SK-N-SH (cell line): ENCODE measurements at regions not wholly inside any gene's neighbourhood (a gene's known extent, or its start where the extent isn't known, plus 50 kb on each side); places are given as distances from the start of the nearest gene placed in this dataset.

Experiments used
- CTCF ChIA-PET: fragments of 300-600, 350-600 bp; formaldehyde crosslinking; extraction: SDS; loops from one replicate; lab custom pipeline; 2021; lab: Yijun Ruan, JAX
- POLR2A ChIA-PET: fragments of 350-600 bp; sonication (Branson Sonifier 250); formaldehyde crosslinking; extraction: SDS; loops from one replicate; lab custom pipeline; 2020; ENCODE audit warnings: antibody characterized with exemption, inconsistent platforms; lab: Yijun Ruan, JAX
- DNase-seq: peaks from one replicate; pipeline ENCODE4 v3.0.0; 2012
- H2AFZ ChIP-seq: fragments of 200-600 bp; sonication (generic); 2 replicates; pipeline ENCODE4 v1.8.1; 2016; ENCODE audit warnings: antibody characterized with exemption, mild to moderate bottlenecking, low read depth
- H3F3A ChIP-seq: fragments of 200-600 bp; sonication (generic); replicated peaks from 2 replicates; pipeline ENCODE3; 2016; ENCODE audit warnings: antibody characterized with exemption, mild to moderate bottlenecking; ENCODE audit not compliant: insufficient read depth
- H3K27ac ChIP-seq, 2 experiments: fragments of 200-500 bp in 1 of 2; fragments of 200-600 bp in 1 of 2; sonication (Bioruptor generic) in 1 of 2; sonication (generic), shearing (Covaris generic) in 1 of 2; 2 replicates each; pipeline versions ENCODE4 v1.5.1 to v1.6.1; 2014 to 2016; ENCODE audit warnings: low read depth in 2 of 2, inconsistent platforms in 1 of 2, low read length in 1 of 2, mild to moderate bottlenecking in 1 of 2, mixed read lengths in 1 of 2
- H3K27me3 ChIP-seq: fragments of 200-600 bp; sonication (generic), shearing (Covaris generic); 2 replicates; pipeline ENCODE4 v1.6.1; 2016; ENCODE audit warnings: mixed run types; ENCODE audit not compliant: insufficient read depth
- H3K36me3 ChIP-seq, 2 experiments: fragments of 200-500 bp in 1 of 2; fragments of 200-600 bp in 1 of 2; sonication (Bioruptor generic) in 1 of 2; sonication (generic) in 1 of 2; replicated peaks in 1 of 2; 2 replicates each; pipeline versions ENCODE3 to v1.5.1; 2014 to 2016; ENCODE audit warnings: low read length in 1 of 2, mild to moderate bottlenecking in 1 of 2; ENCODE audit not compliant: insufficient read depth in 2 of 2, control insufficient read depth in 1 of 2
- H3K4me1 ChIP-seq, 2 experiments: fragments of 200-500 bp in 1 of 2; fragments of 200-600 bp in 1 of 2; sonication (Bioruptor generic) in 1 of 2; sonication (generic), shearing (Covaris generic) in 1 of 2; 2 replicates each; pipeline versions ENCODE4 v1.5.1 to v1.6.1; 2014 to 2016; ENCODE audit warnings: low read depth in 1 of 2, low read length in 1 of 2, mixed run types in 1 of 2; ENCODE audit not compliant: insufficient read depth in 2 of 2, control insufficient read depth in 1 of 2
- H3K4me2 ChIP-seq: fragments of 200-600 bp; sonication (generic), shearing (Covaris generic); 2 replicates; pipeline ENCODE4 v1.6.1; 2017; ENCODE audit warnings: mixed run types
- H3K4me3 ChIP-seq, 2 experiments: fragments of 200-500 bp in 1 of 2; fragments of 200-600 bp in 1 of 2; sonication (Bioruptor generic) in 1 of 2; sonication (generic), shearing (Covaris generic) in 1 of 2; 2 replicates each; pipeline versions ENCODE4 v1.5.1 to v1.8.1; 2014 to 2016; ENCODE audit warnings: low read depth in 2 of 2, inconsistent platforms in 1 of 2, low read length in 1 of 2, mild to moderate bottlenecking in 1 of 2, mixed read lengths in 1 of 2, moderate library complexity in 1 of 2
- H3K79me2 ChIP-seq: fragments of 200-600 bp; sonication (generic); 2 replicates; pipeline ENCODE4 v1.8.1; 2017; ENCODE audit warnings: mild to moderate bottlenecking; ENCODE audit not compliant: insufficient read depth
- H3K9ac ChIP-seq: fragments of 200-600 bp; sonication (generic); 2 replicates; pipeline ENCODE4 v1.6.1; 2017; ENCODE audit warnings: mixed run types
- H3K9me2 ChIP-seq: fragments of 200-600 bp; sonication (generic); 2 replicates; pipeline ENCODE4 v1.6.1; 2017; ENCODE audit warnings: mixed run types
- H3K9me3 ChIP-seq: fragments of 200-600 bp; sonication (generic); 2 replicates; pipeline ENCODE4 v1.6.1; 2017; ENCODE audit warnings: mixed run types, mild to moderate bottlenecking, moderate library complexity
- H4K20me1 ChIP-seq: fragments of 200-600 bp; sonication (generic); 2 replicates; pipeline ENCODE4 v1.6.1; 2017; ENCODE audit warnings: mild to moderate bottlenecking, mixed run types; ENCODE audit not compliant: insufficient read depth
- ELF1 ChIP-seq: IDR thresholded peaks from 2 replicates; pipeline ENCODE4 v1.4.0; 2012
- EP300 ChIP-seq, 2 experiments: IDR thresholded peaks; 2 replicates each; pipeline versions ENCODE4 v1.4.0 to v1.6.1; 2012; ENCODE audit warnings: borderline replicate concordance in 1 of 2, low read depth in 1 of 2, low read length in 1 of 2
- GATA2 ChIP-seq: sonication (generic); formaldehyde crosslinking; IDR thresholded peaks from 2 replicates; pipeline ENCODE4 v1.5.0; 2020; ENCODE audit warnings: mild to moderate bottlenecking, missing genetic modification reagents
- JUND ChIP-seq: IDR thresholded peaks from 2 replicates; pipeline ENCODE4 v1.4.0; 2012
- NFIC ChIP-seq: IDR thresholded peaks from 2 replicates; pipeline ENCODE4 v1.4.0; 2012; ENCODE audit warnings: borderline replicate concordance
- NRF1 ChIP-seq: IDR thresholded peaks from 2 replicates; pipeline ENCODE4 v1.6.1; 2012; ENCODE audit warnings: low read depth, mild to moderate bottlenecking, low read length
- RAD21 ChIP-seq: IDR thresholded peaks from 2 replicates; pipeline ENCODE4 v1.6.1; 2012; ENCODE audit warnings: mild to moderate bottlenecking, low read length
- SMC3 ChIP-seq: IDR thresholded peaks from 2 replicates; pipeline ENCODE4 v1.6.1; 2012; ENCODE audit warnings: low read depth, low read length, improper control_type of control experiment
- WGBS: methylation state at CpG from one replicate; pipeline ENCODE4 v1.1.6; 2017; ENCODE audit warnings: low lambda C conversion rate; 5-methylcytosine and 5-hydroxymethylcytosine counted together
- TF ChIP-seq, protein P1 (sequence below): fragments of 200-600 bp; sonication (generic); IDR thresholded peaks from 2 replicates; pipeline ENCODE4 v1.6.1; 2017; ENCODE audit warnings: antibody characterized with exemption, mild to moderate bottlenecking, moderate library complexity
- TF ChIP-seq, protein P2 (sequence below): IDR thresholded peaks from 2 replicates; pipeline ENCODE4; 2012
- TF ChIP-seq, protein P3 (sequence below): fragments of 150-350 bp; IDR thresholded peaks from 2 replicates; pipeline ENCODE4 v1.6.1; 2016; ENCODE audit warnings: mild to moderate bottlenecking, low read depth, low read length
- TF ChIP-seq, protein P4 (sequence below): IDR thresholded peaks from 2 replicates; pipeline ENCODE4 v1.6.1; 2012; ENCODE audit warnings: mild to moderate bottlenecking, low read depth, low read length, moderate library complexity

DNA sequence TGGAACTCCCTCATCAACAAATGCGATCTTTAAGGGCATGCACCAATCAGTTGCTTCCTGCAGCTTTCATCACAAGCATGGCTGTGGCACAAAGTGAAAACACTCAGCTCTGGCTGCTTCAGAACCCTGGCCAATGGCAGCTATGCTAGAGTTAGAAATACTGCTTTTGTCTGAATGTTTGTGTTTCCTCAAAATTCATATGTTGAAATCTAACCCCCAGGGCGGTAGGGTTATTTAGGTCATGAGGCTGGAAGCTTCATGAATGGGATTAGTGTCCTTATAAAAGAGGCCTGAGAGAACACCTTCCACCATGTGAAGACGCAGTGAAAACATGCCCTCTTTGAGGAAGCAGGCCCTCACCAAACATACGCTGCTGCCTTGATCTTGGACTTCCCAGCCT is 453.9 kb downstream of the SNAPC1 start:
- H3K4me3 ChIP-seq = no peak overlapping the region
- H3K9me2 ChIP-seq = no peaks in the 10 kb centered on the region
- no peak for DNase-seq
- TF ChIP-seq ELF1 (no peak), SMC3 (no peak), JUND (no peak), EP300 (IDR thresholded peaks at IDR 0.05; ENCODE audit: borderline replicate concordance in 1 of 2, low read depth in 1 of 2, low read length in 1 of 2) (no peak), NRF1 (no peak), GATA2 (CRISPR knock-in tag) (no peak), RAD21 (no peak), NFIC (no peak)
- TF ChIP-seq, protein P1, sequence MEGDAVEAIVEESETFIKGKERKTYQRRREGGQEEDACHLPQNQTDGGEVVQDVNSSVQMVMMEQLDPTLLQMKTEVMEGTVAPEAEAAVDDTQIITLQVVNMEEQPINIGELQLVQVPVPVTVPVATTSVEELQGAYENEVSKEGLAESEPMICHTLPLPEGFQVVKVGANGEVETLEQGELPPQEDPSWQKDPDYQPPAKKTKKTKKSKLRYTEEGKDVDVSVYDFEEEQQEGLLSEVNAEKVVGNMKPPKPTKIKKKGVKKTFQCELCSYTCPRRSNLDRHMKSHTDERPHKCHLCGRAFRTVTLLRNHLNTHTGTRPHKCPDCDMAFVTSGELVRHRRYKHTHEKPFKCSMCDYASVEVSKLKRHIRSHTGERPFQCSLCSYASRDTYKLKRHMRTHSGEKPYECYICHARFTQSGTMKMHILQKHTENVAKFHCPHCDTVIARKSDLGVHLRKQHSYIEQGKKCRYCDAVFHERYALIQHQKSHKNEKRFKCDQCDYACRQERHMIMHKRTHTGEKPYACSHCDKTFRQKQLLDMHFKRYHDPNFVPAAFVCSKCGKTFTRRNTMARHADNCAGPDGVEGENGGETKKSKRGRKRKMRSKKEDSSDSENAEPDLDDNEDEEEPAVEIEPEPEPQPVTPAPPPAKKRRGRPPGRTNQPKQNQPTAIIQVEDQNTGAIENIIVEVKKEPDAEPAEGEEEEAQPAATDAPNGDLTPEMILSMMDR = no peak
- TF ChIP-seq, protein P2, sequence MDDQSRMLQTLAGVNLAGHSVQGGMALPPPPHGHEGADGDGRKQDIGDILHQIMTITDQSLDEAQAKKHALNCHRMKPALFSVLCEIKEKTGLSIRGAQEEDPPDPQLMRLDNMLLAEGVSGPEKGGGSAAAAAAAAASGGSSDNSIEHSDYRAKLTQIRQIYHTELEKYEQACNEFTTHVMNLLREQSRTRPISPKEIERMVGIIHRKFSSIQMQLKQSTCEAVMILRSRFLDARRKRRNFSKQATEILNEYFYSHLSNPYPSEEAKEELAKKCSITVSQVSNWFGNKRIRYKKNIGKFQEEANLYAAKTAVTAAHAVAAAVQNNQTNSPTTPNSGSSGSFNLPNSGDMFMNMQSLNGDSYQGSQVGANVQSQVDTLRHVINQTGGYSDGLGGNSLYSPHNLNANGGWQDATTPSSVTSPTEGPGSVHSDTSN = no peak
- TF ChIP-seq, protein P3, sequence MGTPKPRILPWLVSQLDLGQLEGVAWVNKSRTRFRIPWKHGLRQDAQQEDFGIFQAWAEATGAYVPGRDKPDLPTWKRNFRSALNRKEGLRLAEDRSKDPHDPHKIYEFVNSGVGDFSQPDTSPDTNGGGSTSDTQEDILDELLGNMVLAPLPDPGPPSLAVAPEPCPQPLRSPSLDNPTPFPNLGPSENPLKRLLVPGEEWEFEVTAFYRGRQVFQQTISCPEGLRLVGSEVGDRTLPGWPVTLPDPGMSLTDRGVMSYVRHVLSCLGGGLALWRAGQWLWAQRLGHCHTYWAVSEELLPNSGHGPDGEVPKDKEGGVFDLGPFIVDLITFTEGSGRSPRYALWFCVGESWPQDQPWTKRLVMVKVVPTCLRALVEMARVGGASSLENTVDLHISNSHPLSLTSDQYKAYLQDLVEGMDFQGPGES = no peak
- TF ChIP-seq, protein P4, sequence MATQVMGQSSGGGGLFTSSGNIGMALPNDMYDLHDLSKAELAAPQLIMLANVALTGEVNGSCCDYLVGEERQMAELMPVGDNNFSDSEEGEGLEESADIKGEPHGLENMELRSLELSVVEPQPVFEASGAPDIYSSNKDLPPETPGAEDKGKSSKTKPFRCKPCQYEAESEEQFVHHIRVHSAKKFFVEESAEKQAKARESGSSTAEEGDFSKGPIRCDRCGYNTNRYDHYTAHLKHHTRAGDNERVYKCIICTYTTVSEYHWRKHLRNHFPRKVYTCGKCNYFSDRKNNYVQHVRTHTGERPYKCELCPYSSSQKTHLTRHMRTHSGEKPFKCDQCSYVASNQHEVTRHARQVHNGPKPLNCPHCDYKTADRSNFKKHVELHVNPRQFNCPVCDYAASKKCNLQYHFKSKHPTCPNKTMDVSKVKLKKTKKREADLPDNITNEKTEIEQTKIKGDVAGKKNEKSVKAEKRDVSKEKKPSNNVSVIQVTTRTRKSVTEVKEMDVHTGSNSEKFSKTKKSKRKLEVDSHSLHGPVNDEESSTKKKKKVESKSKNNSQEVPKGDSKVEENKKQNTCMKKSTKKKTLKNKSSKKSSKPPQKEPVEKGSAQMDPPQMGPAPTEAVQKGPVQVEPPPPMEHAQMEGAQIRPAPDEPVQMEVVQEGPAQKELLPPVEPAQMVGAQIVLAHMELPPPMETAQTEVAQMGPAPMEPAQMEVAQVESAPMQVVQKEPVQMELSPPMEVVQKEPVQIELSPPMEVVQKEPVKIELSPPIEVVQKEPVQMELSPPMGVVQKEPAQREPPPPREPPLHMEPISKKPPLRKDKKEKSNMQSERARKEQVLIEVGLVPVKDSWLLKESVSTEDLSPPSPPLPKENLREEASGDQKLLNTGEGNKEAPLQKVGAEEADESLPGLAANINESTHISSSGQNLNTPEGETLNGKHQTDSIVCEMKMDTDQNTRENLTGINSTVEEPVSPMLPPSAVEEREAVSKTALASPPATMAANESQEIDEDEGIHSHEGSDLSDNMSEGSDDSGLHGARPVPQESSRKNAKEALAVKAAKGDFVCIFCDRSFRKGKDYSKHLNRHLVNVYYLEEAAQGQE = no peak
- TF ChIP-seq, all 33 proteins: peak for 0
- Histone ChIP-seq H3K79me2 (no peaks in the 10 kb centered on the region), H3K36me3 (no peaks in the 10 kb centered on the region), H3K9ac (no peak overlapping the region), H3K27me3 (no peaks in the 10 kb centered on the region), H3F3A (no peaks in the 10 kb centered on the region), H2AFZ (no peak overlapping the region), H3K9me3 (no peaks in the 10 kb centered on the region), H3K4me2 (no peak overlapping the region), H4K20me1 (no peaks in the 10 kb centered on the region), H3K4me1 (no peaks in the 10 kb centered on the region), H3K27ac (no peak overlapping the region)
- WGBS = 44% methylated on average over 4 of the region's 4 CpGs
- POLR2A ChIA-PET = no interaction called here
- CTCF ChIA-PET = no interaction called here
